ENCODE measurements at regions not wholly inside any gene's neighbourhood (a gene's known extent, or its start where the extent isn't known, plus 50 kb on each side); places are given as distances from the start of the nearest gene placed in this dataset.
A peak's percentile ranks its signal among the peaks of the same experiment; 100 is the strongest.

- TF ChIP-seq ZSCAN18 (CRISPR knock-in tag; IDR thresholded peaks at IDR 0.05) = no peak
Measured at GRCh38 chr1:47565092-47565491, 127.2 kb downstream of the FOXD2 start (continued).

DNA sequence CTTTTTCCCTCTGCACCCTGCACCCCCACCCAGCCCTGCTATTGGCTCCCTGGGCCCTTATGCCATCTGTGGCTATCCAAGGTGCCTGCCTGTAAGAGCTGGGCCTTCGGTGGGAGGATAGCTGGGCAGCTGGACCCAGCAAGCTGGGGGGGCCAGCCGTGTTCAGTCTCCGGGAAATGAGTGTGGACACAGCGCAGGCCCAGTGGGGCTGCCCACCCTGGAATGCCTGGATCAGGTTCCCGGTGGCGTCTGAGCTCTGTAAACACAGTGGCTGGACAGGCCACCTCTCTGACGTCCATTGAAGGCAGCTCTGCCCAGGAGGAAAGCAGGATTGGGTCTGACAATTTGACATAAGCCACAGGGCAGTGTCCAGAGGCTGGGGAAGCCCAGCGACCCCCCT lies 127.8 kb downstream of the FOXD2 start:
- H3K27me3 Mint-ChIP-seq (ENCODE audit: low read depth) = peaks cover 52% of the 10 kb centered on the region
- no peak for ATAC-seq
- POLR2A ChIA-PET = no interaction called here
- DNase-seq (ENCODE audit: low spot score) = no peak
- H3K9me3 Mint-ChIP-seq = no peaks in the 10 kb centered on the region
- no peak overlapping the region for H3K4me3 Mint-ChIP-seq
- no peak overlapping the region for H3K27ac Mint-ChIP-seq
- H3K36me3 Mint-ChIP-seq = no peaks in the 10 kb centered on the region
- TF ChIP-seq HMGA2 (CRISPR knock-in tag; IDR thresholded peaks at IDR 0.05) = no peak
- TF ChIP-seq, protein P1, sequence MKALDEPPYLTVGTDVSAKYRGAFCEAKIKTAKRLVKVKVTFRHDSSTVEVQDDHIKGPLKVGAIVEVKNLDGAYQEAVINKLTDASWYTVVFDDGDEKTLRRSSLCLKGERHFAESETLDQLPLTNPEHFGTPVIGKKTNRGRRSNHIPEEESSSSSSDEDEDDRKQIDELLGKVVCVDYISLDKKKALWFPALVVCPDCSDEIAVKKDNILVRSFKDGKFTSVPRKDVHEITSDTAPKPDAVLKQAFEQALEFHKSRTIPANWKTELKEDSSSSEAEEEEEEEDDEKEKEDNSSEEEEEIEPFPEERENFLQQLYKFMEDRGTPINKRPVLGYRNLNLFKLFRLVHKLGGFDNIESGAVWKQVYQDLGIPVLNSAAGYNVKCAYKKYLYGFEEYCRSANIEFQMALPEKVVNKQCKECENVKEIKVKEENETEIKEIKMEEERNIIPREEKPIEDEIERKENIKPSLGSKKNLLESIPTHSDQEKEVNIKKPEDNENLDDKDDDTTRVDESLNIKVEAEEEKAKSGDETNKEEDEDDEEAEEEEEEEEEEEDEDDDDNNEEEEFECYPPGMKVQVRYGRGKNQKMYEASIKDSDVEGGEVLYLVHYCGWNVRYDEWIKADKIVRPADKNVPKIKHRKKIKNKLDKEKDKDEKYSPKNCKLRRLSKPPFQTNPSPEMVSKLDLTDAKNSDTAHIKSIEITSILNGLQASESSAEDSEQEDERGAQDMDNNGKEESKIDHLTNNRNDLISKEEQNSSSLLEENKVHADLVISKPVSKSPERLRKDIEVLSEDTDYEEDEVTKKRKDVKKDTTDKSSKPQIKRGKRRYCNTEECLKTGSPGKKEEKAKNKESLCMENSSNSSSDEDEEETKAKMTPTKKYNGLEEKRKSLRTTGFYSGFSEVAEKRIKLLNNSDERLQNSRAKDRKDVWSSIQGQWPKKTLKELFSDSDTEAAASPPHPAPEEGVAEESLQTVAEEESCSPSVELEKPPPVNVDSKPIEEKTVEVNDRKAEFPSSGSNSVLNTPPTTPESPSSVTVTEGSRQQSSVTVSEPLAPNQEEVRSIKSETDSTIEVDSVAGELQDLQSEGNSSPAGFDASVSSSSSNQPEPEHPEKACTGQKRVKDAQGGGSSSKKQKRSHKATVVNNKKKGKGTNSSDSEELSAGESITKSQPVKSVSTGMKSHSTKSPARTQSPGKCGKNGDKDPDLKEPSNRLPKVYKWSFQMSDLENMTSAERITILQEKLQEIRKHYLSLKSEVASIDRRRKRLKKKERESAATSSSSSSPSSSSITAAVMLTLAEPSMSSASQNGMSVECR (CRISPR knock-in tag; IDR thresholded peaks at IDR 0.05; ENCODE audit: borderline replicate concordance) = 0 out of 2 replicates have a peak, but pooled peaks have one; percentile 28
- CTCF ChIA-PET = interaction anchor here (0.8 to 2.1 kb wide), 5 partner anchors 15 to 160 kb away, joined by 3 to 7 read pairs (median 4); no protein-coding TSS in a partner anchor
- peaks cover 65% of the 10 kb centered on the region for H3K4me1 Mint-ChIP-seq

GRCh38 chr1:47568763-47569162 lies 130.9 kb downstream of the FOXD2 start:
- DNase-seq (ENCODE audit: low spot score) = no peak
- H3K9me3 Mint-ChIP-seq = no peaks in the 10 kb centered on the region
- ChIA-PET CTCF (interaction anchor here (1.8 to 2.0 kb wide), 2 partner anchors 20 to 22 kb away, joined by 7 to 11 read pairs; no protein-coding TSS in a partner anchor), POLR2A (no interaction called here)
- H3K27ac Mint-ChIP-seq = no peak overlapping the region
- peaks cover 45% of the 10 kb centered on the region for H3K27me3 Mint-ChIP-seq (ENCODE audit: low read depth)
- ATAC-seq = no peak
- peaks cover 57% of the 10 kb centered on the region for H3K4me1 Mint-ChIP-seq
- H3K4me3 Mint-ChIP-seq = no peak overlapping the region
- no peaks in the 10 kb centered on the region for H3K36me3 Mint-ChIP-seq
- TF ChIP-seq TEAD4 (CRISPR knock-in tag; IDR thresholded peaks at IDR 0.05) (no peak), FOXJ3 (CRISPR knock-in tag; IDR thresholded peaks at IDR 0.05; ENCODE audit: borderline replicate concordance) (no peak), ERG (CRISPR knock-in tag; IDR thresholded peaks at IDR 0.05) (no peak), TCF7 (CRISPR knock-in tag; IDR thresholded peaks at IDR 0.05; ENCODE audit: low read depth) (no peak), OVOL2 (CRISPR knock-in tag; IDR thresholded peaks at IDR 0.05; ENCODE audit: borderline replicate concordance) (no peak), ZNF317 (CRISPR knock-in tag; IDR thresholded peaks at IDR 0.05; ENCODE audit: borderline replicate concordance, low read depth) (no peak), NR2C2 (CRISPR knock-in tag; IDR thresholded peaks at IDR 0.05) (no peak), ATF1 (CRISPR knock-in tag; IDR thresholded peaks at IDR 0.05) (no peak), CBFB (CRISPR knock-in tag; IDR thresholded peaks at IDR 0.05; ENCODE audit: low read depth) (no peak), SMAD4 (CRISPR knock-in tag; IDR thresholded peaks at IDR 0.05) (no peak), SP1 (CRISPR knock-in tag; conservative IDR thresholded peaks at IDR 0.05) (no peak), ELF4 (CRISPR knock-in tag; IDR thresholded peaks at IDR 0.05; ENCODE audit: low read depth) (no peak), GTF2I (CRISPR knock-in tag; conservative IDR thresholded peaks at IDR 0.05) (no peak), USF1 (CRISPR knock-in tag; IDR thresholded peaks at IDR 0.05) (no peak)
- TF ChIP-seq, protein P2, sequence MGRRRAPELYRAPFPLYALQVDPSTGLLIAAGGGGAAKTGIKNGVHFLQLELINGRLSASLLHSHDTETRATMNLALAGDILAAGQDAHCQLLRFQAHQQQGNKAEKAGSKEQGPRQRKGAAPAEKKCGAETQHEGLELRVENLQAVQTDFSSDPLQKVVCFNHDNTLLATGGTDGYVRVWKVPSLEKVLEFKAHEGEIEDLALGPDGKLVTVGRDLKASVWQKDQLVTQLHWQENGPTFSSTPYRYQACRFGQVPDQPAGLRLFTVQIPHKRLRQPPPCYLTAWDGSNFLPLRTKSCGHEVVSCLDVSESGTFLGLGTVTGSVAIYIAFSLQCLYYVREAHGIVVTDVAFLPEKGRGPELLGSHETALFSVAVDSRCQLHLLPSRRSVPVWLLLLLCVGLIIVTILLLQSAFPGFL (CRISPR knock-in tag; IDR thresholded peaks at IDR 0.05; ENCODE audit: borderline replicate concordance) = no peak
- TF ChIP-seq, protein P3, sequence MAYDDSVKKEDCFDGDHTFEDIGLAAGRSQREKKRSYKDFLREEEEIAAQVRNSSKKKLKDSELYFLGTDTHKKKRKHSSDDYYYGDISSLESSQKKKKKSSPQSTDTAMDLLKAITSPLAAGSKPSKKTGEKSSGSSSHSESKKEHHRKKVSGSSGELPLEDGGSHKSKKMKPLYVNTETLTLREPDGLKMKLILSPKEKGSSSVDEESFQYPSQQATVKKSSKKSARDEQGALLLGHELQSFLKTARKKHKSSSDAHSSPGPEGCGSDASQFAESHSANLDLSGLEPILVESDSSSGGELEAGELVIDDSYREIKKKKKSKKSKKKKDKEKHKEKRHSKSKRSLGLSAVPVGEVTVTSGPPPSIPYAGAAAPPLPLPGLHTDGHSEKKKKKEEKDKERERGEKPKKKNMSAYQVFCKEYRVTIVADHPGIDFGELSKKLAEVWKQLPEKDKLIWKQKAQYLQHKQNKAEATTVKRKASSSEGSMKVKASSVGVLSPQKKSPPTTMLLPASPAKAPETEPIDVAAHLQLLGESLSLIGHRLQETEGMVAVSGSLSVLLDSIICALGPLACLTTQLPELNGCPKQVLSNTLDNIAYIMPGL (CRISPR knock-in tag; IDR thresholded peaks at IDR 0.05) = no peak

Measured in WTC11 (cell line).